PC-3 (cell line): ENCODE measurements at regions not wholly inside any gene's neighbourhood (a gene's known extent, or its start where the extent isn't known, plus 50 kb on each side); places are given as distances from the start of the nearest gene placed in this dataset.

Experiments used
- ATAC-seq: fragments of 200-7000 bp; cut with Tn5 transposase; 2 replicates; pipeline ENCODE4 v1.9.1; 2020; ENCODE audit warnings: mild to moderate bottlenecking, moderate library complexity
- BruUV-seq: library from RNA; stranded (reverse); fragments of 400-500 nt; replicated peaks from 2 replicates; lab custom pipeline; 2021; lab: Mats Ljungman, UMichigan
- CTCF ChIA-PET: fragments of 300-600 bp; sonication (Branson Sonifier 250); formaldehyde crosslinking; loops from one replicate; lab custom pipeline; 2022; ENCODE audit warnings: antibody characterized with exemption; lab: Charles Lee
- POLR2A ChIA-PET: fragments of 300-600 bp; sonication (Branson Sonifier 250); formaldehyde crosslinking; loops from one replicate; lab custom pipeline; 2022; ENCODE audit warnings: antibody characterized with exemption; ENCODE audit not compliant: unreplicated experiment; lab: Charles Lee
- DNase-seq: peaks from one replicate; pipeline ENCODE4 v3.0.0-alpha.2; 2015
- H2AFZ ChIP-seq: fragments of 300-600 bp; sonication (generic); 2 replicates; pipeline ENCODE4 v1.6.0; 2016; ENCODE audit warnings: antibody characterized with exemption, low read length
- H3F3A ChIP-seq: fragments of 300-600 bp; sonication (generic); one replicate; pipeline ENCODE4 v1.6.0; 2017; ENCODE audit warnings: antibody characterized with exemption, low read length, control low read depth, mild to moderate bottlenecking; ENCODE audit not compliant: unreplicated experiment
- H3K27ac ChIP-seq: fragments of 300-600 bp; sonication (generic); 2 replicates; pipeline ENCODE4 v1.5.1; 2016; ENCODE audit warnings: mild to moderate bottlenecking, low read length
- H3K27me3 ChIP-seq: fragments of 300-600 bp; sonication (generic); 2 replicates; pipeline ENCODE4 v1.6.1; 2016; ENCODE audit warnings: low read length, mixed read lengths
- H3K36me3 ChIP-seq: fragments of 300-600 bp; sonication (generic); 2 replicates; pipeline ENCODE4 v1.6.1; 2016; ENCODE audit warnings: low read depth, mixed run types, low read length, mixed read lengths
- H3K4me1 ChIP-seq: fragments of 300-600 bp; sonication (generic); 2 replicates; pipeline ENCODE4 v1.5.1; 2016; ENCODE audit warnings: low read length; ENCODE audit not compliant: insufficient read depth
- H3K4me2 ChIP-seq: fragments of 300-600 bp; sonication (generic); 2 replicates; pipeline ENCODE4 v1.6.0; 2016; ENCODE audit warnings: low read length
- H3K4me3 ChIP-seq: fragments of 300-600 bp; sonication (generic); 2 replicates; pipeline ENCODE4 v1.5.1; 2016; ENCODE audit warnings: mild to moderate bottlenecking, low read length, mixed read lengths
- H3K79me2 ChIP-seq: fragments of 300-600 bp; sonication (generic); 2 replicates; pipeline ENCODE4 v1.6.1; 2017; ENCODE audit warnings: low read length, mixed read lengths
- H3K9ac ChIP-seq: fragments of 300-600 bp; sonication (generic); 2 replicates; pipeline ENCODE4 v1.6.0; 2016; ENCODE audit warnings: mild to moderate bottlenecking, low read length
- H3K9me2 ChIP-seq: fragments of 300-600 bp; sonication (generic); replicated peaks from 2 replicates; pipeline ENCODE4 v1.6.1; 2016; ENCODE audit warnings: mixed run types, low read length, mixed read lengths
- H3K9me3 ChIP-seq: fragments of 300-600 bp; sonication (generic); 2 replicates; pipeline ENCODE4 v1.6.1; 2016; ENCODE audit warnings: low read length, mixed read lengths
- H4K20me1 ChIP-seq: fragments of 300-600 bp; sonication (generic); 2 replicates; pipeline ENCODE4 v1.6.1; 2016; ENCODE audit warnings: low read length, mixed read lengths
- EZH2 ChIP-seq: fragments of 300-600 bp; sonication (generic); IDR thresholded peaks from one replicate; pipeline ENCODE4 v1.6.1; 2017; ENCODE audit warnings: antibody characterized with exemption, mild to moderate bottlenecking, low read length; ENCODE audit not compliant: unreplicated experiment
- EZH2phosphoT487 ChIP-seq: fragments of 300-600 bp; sonication (generic); IDR thresholded peaks from 2 replicates; pipeline ENCODE4 v1.6.1; 2018; ENCODE audit warnings: mild to moderate bottlenecking, antibody characterized with exemption, low read length, borderline replicate concordance
- intact Hi-C: fragments of 100-400 bp; cut with micrococcal nuclease; formaldehyde crosslinking; loops from 2 replicates; pipeline ENCODE4 v1.9.0; 2023
- TF ChIP-seq, protein P1 (sequence below): fragments of 300-600 bp; sonication (generic); conservative IDR thresholded peaks from 2 replicates; pipeline ENCODE4 v1.5.1; 2017; ENCODE audit warnings: antibody characterized with exemption, low read depth, mild to moderate bottlenecking, low read length

DNA sequence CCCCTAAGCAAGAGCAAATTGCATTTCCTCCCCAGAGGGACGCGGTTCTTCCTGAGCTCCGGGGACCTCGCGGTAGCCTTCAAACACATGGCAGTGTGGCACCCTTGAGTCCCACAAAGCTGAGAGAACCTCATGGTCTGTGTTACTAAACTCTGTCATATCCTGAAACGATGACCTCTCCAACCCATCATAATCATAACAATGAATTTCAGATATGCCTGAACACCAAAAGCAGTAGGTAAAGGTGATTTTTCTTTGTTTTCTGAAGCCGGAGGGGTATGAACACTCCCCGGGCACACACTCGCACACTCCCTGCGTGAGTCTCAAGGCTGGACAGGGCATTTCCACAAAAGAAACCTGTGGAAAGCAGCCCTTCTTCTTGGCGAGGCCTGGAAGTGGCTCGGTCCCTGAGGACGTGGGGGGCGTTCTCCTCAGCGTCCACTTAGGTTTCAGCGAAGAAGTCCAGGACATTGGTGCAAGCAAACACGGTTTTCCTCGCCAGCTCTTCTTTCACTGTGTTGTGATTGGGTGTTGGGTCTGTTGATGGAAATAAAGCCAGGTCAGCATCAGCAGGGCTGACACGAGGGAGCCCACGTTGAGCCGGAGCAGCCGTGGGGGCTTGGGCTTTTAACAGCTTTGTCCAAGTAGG is 183.4 kb downstream of the ERMARD start:
- intact Hi-C loops, result no loop called here
- TF ChIP-seq EZH2phosphoT487 (no peak), EZH2 (no peak)
- TF ChIP-seq, protein P1, sequence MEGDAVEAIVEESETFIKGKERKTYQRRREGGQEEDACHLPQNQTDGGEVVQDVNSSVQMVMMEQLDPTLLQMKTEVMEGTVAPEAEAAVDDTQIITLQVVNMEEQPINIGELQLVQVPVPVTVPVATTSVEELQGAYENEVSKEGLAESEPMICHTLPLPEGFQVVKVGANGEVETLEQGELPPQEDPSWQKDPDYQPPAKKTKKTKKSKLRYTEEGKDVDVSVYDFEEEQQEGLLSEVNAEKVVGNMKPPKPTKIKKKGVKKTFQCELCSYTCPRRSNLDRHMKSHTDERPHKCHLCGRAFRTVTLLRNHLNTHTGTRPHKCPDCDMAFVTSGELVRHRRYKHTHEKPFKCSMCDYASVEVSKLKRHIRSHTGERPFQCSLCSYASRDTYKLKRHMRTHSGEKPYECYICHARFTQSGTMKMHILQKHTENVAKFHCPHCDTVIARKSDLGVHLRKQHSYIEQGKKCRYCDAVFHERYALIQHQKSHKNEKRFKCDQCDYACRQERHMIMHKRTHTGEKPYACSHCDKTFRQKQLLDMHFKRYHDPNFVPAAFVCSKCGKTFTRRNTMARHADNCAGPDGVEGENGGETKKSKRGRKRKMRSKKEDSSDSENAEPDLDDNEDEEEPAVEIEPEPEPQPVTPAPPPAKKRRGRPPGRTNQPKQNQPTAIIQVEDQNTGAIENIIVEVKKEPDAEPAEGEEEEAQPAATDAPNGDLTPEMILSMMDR, result no peak
- no peaks in the 10 kb centered on the region for H3K9me3 ChIP-seq
- H3K9ac ChIP-seq, result no peak overlapping the region
- DNase-seq, result no peak
- H4K20me1 ChIP-seq, result no peaks in the 10 kb centered on the region
- H3K4me3 ChIP-seq, result no peak overlapping the region
- CTCF ChIA-PET, result no interaction called here
- no peak overlapping the region for H3K27ac ChIP-seq
- H3K27me3 ChIP-seq, result no peaks in the 10 kb centered on the region
- POLR2A ChIA-PET, result no interaction called here
- H3K4me2 ChIP-seq, result no peak overlapping the region; the same call in 1 of the 2 replicates
- no peaks in the 10 kb centered on the region for H3K9me2 ChIP-seq
- no TSS peak for BruUV-seq
- peaks cover 15% of the 10 kb centered on the region for H3K4me1 ChIP-seq
- H2AFZ ChIP-seq, result peak overlapping the region; percentile 45; the same call in 1 of the 2 replicates
- no peak for ATAC-seq
- H3K79me2 ChIP-seq, result no peaks in the 10 kb centered on the region
- no peaks in the 10 kb centered on the region for H3K36me3 ChIP-seq
- no peaks in the 10 kb centered on the region for H3F3A ChIP-seq

DNA sequence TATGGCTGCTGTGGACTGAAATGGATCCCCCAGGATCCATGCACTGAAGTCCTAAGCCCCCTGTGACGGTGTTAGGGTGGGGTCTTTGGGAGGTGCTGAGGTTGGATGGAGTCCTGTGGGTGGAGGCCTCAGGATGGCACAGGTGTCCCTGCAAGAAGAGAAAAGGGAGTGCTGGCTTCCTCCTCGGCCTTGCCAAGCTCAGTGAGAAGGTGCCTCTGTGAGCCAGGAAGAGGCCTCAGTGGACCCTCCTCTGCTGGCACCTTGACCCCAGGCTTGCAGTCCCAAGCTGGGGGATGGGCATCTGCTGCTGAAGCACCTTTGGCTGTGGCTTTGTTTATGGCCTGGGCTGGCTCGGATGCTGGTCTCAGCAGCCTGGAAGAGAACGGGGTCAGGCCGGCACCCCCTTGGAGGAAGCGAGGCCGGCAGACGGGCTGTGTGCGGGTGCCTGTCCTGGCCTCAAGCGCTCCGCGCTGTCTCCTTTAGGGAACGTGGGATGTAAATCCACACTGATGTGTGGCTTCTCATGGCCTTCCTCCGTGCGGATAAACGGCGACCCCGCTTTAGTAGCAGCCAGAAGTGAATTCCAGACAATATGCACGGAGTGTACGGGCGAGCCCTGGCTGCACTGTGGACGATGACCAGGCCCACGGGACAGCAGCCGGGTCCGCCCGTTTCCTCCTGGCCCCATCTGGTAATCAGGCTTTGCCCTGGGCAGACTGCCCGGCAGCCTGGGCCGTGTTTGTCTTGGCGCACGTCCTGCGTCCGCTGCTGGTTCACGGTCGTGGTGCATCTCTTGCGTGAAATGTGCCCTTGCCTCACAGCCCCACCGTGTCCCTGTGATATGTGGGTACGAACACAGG is 182.6 kb downstream of the ERMARD start:
- H2AFZ ChIP-seq, result no peak overlapping the region
- H3K9me3 ChIP-seq, result no peaks in the 10 kb centered on the region
- no peak overlapping the region for H3K4me3 ChIP-seq
- H3K4me1 ChIP-seq, result peaks cover 15% of the 10 kb centered on the region
- no peaks in the 10 kb centered on the region for H3F3A ChIP-seq
- H3K36me3 ChIP-seq, result no peaks in the 10 kb centered on the region
- no peaks in the 10 kb centered on the region for H3K27me3 ChIP-seq
- TF ChIP-seq, protein P1, result no peak
- TF ChIP-seq EZH2phosphoT487, result no peak
- TF ChIP-seq EZH2, result no peak
- intact Hi-C loops, result no loop called here
- CTCF ChIA-PET, result no interaction called here
- H3K27ac ChIP-seq, result no peak overlapping the region
- no peaks in the 10 kb centered on the region for H4K20me1 ChIP-seq
- no TSS peak for BruUV-seq
- ATAC-seq (peak; percentile 78), DNase-seq (peak; percentile 40)
- no peak overlapping the region; the same call in 1 of the 2 replicates for H3K4me2 ChIP-seq
- POLR2A ChIA-PET, result no interaction called here
- no peaks in the 10 kb centered on the region for H3K79me2 ChIP-seq
- no peak overlapping the region for H3K9ac ChIP-seq
- H3K9me2 ChIP-seq, result no peaks in the 10 kb centered on the region
